Smooth muscle cell (in vitro differentiated cells): ENCODE measurements at regions not wholly inside any gene's neighbourhood (a gene's known extent, or its start where the extent isn't known, plus 50 kb on each side); places are given as distances from the start of the nearest gene placed in this dataset.

ENCODE experiments used
- DNase-seq: peaks from one replicate; lab custom pipeline; 2025; ENCODE audit not compliant: unreplicated experiment; lab: John Stamatoyannopoulos, UW
- H2AFZ ChIP-seq: fragments of 200-600 bp; sonication (generic); 2 replicates; pipeline ENCODE4 v1.6.0; 2016; ENCODE audit warnings: antibody characterized with exemption, low read depth, mild to moderate bottlenecking
- H3F3A ChIP-seq: fragments of 200-600 bp; sonication (generic); 2 replicates; pipeline ENCODE4 v1.6.0; 2017; ENCODE audit warnings: antibody characterized with exemption, low read depth
- H3K27ac ChIP-seq: fragments of 200-600 bp; sonication (generic); 2 replicates; pipeline ENCODE4 v1.5.1; 2016; ENCODE audit warnings: low read depth, mild to moderate bottlenecking
- H3K27me3 ChIP-seq: fragments of 200-600 bp; sonication (generic); 2 replicates; pipeline ENCODE4 v1.6.1; 2016; ENCODE audit warnings: low read depth, mild to moderate bottlenecking
- H3K36me3 ChIP-seq: fragments of 200-600 bp; sonication (generic); 2 replicates; pipeline ENCODE4 v1.5.1; 2016; ENCODE audit warnings: low read depth
- H3K4me1 ChIP-seq: fragments of 200-600 bp; sonication (generic); 2 replicates; pipeline ENCODE4 v1.5.1; 2016; ENCODE audit warnings: low read depth
- H3K4me2 ChIP-seq: fragments of 200-600 bp; sonication (generic); 2 replicates; pipeline ENCODE4 v1.6.0; 2016; ENCODE audit warnings: mild to moderate bottlenecking
- H3K4me3 ChIP-seq: fragments of 200-600 bp; sonication (generic); 2 replicates; pipeline ENCODE4 v1.5.1; 2016; ENCODE audit warnings: mild to moderate bottlenecking
- H3K79me2 ChIP-seq: fragments of 200-600 bp; sonication (generic); 2 replicates; pipeline ENCODE4 v1.6.0; 2016; ENCODE audit warnings: low read depth, mild to moderate bottlenecking
- H3K9ac ChIP-seq: fragments of 200-600 bp; sonication (generic); 2 replicates; pipeline ENCODE4 v1.6.0; 2016; ENCODE audit warnings: low read depth
- H3K9me3 ChIP-seq: fragments of 200-600 bp; sonication (generic); replicated peaks from 2 replicates; pipeline ENCODE4 v1.5.1; 2016; ENCODE audit warnings: low read depth
- H4K20me1 ChIP-seq: fragments of 200-600 bp; sonication (generic); 2 replicates; pipeline ENCODE4 v1.6.0; 2016; ENCODE audit warnings: low read depth
- WGBS: methylation state at CpG from one replicate; pipeline ENCODE4 v1.1.7; 2016; ENCODE audit warnings: low lambda C conversion rate; 5-methylcytosine and 5-hydroxymethylcytosine counted together
- TF ChIP-seq, protein P1 (sequence below): fragments of 200-600 bp; sonication (generic); IDR thresholded peaks from 2 replicates; pipeline ENCODE4 v1.5.1; 2017; ENCODE audit warnings: borderline replicate concordance, mild to moderate bottlenecking, antibody characterized with exemption; ENCODE audit not compliant: insufficient read depth, poor library complexity, severe bottlenecking

DNA sequence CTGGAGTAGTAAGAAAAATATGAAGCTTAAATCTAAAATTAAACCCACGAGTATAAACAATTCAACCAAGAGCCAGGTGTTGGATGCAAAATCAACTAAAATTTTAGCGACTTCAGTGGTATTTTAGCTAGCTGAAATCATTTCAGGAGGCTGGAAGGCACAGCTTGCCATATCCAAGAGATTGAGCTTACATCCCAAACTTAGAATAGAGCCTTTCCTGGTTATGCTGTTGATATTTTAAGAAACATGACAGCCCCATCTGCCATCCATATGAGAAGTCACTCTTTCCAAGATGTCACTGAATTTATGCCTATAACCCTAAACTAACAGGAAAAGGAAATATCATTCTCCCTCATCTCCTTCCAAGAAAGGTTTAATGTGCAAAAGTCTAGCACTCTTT lies 334.0 kb downstream of the KCNA4 start:
- WGBS, result 87% methylated on average over 2 of the region's 2 CpGs
- no peaks in the 10 kb centered on the region for H3F3A ChIP-seq
- TF ChIP-seq, protein P1, sequence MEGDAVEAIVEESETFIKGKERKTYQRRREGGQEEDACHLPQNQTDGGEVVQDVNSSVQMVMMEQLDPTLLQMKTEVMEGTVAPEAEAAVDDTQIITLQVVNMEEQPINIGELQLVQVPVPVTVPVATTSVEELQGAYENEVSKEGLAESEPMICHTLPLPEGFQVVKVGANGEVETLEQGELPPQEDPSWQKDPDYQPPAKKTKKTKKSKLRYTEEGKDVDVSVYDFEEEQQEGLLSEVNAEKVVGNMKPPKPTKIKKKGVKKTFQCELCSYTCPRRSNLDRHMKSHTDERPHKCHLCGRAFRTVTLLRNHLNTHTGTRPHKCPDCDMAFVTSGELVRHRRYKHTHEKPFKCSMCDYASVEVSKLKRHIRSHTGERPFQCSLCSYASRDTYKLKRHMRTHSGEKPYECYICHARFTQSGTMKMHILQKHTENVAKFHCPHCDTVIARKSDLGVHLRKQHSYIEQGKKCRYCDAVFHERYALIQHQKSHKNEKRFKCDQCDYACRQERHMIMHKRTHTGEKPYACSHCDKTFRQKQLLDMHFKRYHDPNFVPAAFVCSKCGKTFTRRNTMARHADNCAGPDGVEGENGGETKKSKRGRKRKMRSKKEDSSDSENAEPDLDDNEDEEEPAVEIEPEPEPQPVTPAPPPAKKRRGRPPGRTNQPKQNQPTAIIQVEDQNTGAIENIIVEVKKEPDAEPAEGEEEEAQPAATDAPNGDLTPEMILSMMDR, result no peak

DNA sequence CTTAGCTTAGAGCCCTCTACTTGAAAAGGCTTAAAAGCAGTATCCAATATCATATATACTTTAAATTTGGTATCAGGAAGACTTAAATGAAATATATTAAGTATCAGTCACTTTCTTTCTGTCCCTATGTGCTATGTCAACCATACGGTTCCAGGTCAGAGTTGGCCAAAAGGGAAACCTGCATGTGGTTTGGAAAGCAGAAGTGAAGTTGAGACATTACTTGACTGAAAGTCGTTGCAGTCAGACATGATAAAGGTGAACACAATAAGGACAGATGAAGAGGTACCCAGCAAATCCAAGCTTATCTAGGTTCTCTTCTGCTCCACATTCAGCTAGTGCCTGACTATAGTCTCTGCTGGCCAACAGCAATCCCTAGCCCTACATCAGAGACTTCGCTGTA lies 336.8 kb downstream of the KCNA4 start:
- no peaks in the 10 kb centered on the region for H4K20me1 ChIP-seq
- H3K9ac ChIP-seq, result no peak overlapping the region
- no peaks in the 10 kb centered on the region for H3K27me3 ChIP-seq
- no peak overlapping the region for H3K27ac ChIP-seq
- H3K4me3 ChIP-seq, result no peak overlapping the region
- H3F3A ChIP-seq, result no peaks in the 10 kb centered on the region
- no peaks in the 10 kb centered on the region for H3K79me2 ChIP-seq
- no peaks in the 10 kb centered on the region for H3K36me3 ChIP-seq
- no peaks in the 10 kb centered on the region for H3K9me3 ChIP-seq
- WGBS, result 93% methylated on average over 3 of the region's 3 CpGs
- no peak overlapping the region for H3K4me2 ChIP-seq
- TF ChIP-seq, protein P1, result no peak
- no peak for DNase-seq
- H3K4me1 ChIP-seq, result no peaks in the 10 kb centered on the region
- no peak overlapping the region for H2AFZ ChIP-seq

More for the DNA sequence above, 334.0 kb downstream of the KCNA4 start:
- Histone ChIP-seq H3K4me1 (no peaks in the 10 kb centered on the region), H3K4me2 (no peak overlapping the region), H4K20me1 (no peaks in the 10 kb centered on the region), H3K9ac (no peak overlapping the region), H3K36me3 (no peaks in the 10 kb centered on the region), H3K27me3 (no peaks in the 10 kb centered on the region), H2AFZ (no peak overlapping the region), H3K9me3 (no peaks in the 10 kb centered on the region), H3K4me3 (no peak overlapping the region), H3K79me2 (no peaks in the 10 kb centered on the region), H3K27ac (no peak overlapping the region)
- no peak for DNase-seq

DNA sequence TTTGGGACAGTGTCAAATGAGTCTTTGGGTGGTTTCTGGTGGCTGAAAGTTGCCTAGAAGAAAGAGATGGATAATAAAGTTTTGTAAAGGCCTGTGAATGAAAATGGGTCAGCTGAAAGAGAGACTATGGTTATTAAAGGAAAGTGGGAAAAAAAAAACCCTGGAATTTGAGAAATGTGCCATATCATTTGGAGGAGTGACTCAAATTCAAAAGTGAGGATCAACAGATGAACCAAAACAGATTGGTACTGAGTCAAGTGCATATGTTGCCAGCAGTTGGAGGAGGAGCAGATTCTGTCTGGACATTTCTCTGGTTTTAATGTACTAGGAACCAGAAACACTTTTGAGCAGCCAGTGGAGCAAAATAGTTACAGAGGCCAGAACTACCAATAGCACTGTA lies 339.8 kb downstream of the KCNA4 start:
- H3K36me3 ChIP-seq, result no peaks in the 10 kb centered on the region
- H3K9me3 ChIP-seq, result no peaks in the 10 kb centered on the region
- no peak overlapping the region for H3K27ac ChIP-seq
- no peaks in the 10 kb centered on the region for H3K79me2 ChIP-seq
- H3K4me1 ChIP-seq, result no peaks in the 10 kb centered on the region
- H3K9ac ChIP-seq, result no peak overlapping the region
- no peak overlapping the region for H2AFZ ChIP-seq
- no peaks in the 10 kb centered on the region for H3K27me3 ChIP-seq
- H4K20me1 ChIP-seq, result no peaks in the 10 kb centered on the region
- no peaks in the 10 kb centered on the region for H3F3A ChIP-seq
- TF ChIP-seq, protein P1, result no peak
- H3K4me2 ChIP-seq, result no peak overlapping the region
- no peak for DNase-seq
- no peak overlapping the region for H3K4me3 ChIP-seq

DNA sequence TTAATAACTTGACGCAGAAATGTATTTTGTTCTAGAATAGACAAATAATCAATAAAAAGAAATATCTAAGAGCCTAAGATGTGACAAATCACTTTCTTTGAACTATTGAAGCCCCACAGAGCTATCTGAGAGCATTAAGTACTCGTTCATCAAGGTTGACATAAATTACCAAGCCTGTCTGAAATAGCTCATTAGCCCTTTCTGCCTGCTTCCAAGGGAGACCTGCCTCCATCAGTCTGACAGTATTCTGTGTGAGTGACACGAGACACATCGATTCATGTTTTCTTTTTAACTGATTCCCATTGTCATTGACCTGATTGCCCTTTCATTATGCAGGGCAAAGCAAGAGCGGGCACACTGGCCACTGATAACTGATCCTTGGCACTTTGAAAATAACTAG lies 347.5 kb downstream of the KCNA4 start:
- 86% methylated on average over 5 of the region's 5 CpGs for WGBS
- TF ChIP-seq, protein P1, result no peak
- Histone ChIP-seq H2AFZ (no peak overlapping the region), H3K4me1 (no peaks in the 10 kb centered on the region), H3K4me2 (no peak overlapping the region), H3K27ac (no peak overlapping the region), H3K4me3 (no peak overlapping the region), H3K9ac (no peak overlapping the region), H3F3A (no peaks in the 10 kb centered on the region), H4K20me1 (no peaks in the 10 kb centered on the region), H3K27me3 (no peaks in the 10 kb centered on the region), H3K79me2 (no peaks in the 10 kb centered on the region), H3K9me3 (no peaks in the 10 kb centered on the region), H3K36me3 (no peaks in the 10 kb centered on the region)
- DNase-seq, result no peak
